ENCODE measurements at regions not wholly inside any gene's neighbourhood (a gene's known extent, or its start where the extent isn't known, plus 50 kb on each side); places are given as distances from the start of the nearest gene placed in this dataset.

DNA sequence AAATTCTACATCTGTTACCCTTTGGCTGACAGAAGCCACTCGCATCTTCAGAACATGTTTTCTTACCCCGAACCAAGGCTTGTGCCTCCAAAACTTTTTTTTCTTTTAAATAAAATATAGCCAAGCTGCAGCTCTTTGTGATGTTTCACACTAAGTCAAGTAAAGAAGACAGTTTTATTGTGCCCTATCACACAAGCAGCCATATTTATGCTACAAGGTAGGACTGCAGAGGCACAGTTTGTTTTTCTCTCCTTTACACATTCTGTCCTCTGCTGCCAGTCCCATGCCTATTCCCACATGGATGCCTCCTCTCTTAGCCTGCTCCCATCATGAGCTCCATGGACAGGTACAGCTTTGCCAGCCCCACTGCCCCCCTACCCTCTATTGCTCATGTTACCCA lies 219.6 kb upstream of the THUMPD2 start:
- intact Hi-C loops (cut with micrococcal nuclease) (no loop called here), in situ Hi-C loops (cut with MboI) (no loop called here)
- Histone ChIP-seq H2AFZ (ENCODE audit: low read depth, low read length) (no peak overlapping the region), H3K4me3 (no peak overlapping the region), H3K79me2 (ENCODE audit: control insufficient read depth, insufficient read depth, low read length) (no peaks in the 10 kb centered on the region), H4K20me1 (replicated peaks; ENCODE audit: control insufficient read depth, insufficient read depth, low read length) (no peaks in the 10 kb centered on the region), H3K4me1 (replicated peaks in 1 of 2; ENCODE audit: control insufficient read depth in 2 of 2, insufficient read depth in 2 of 2, low read length in 2 of 2) (no peaks in the 10 kb centered on the region), H3K9me1 (ENCODE audit: control insufficient read depth, insufficient read depth, low read length) (no peaks in the 10 kb centered on the region), H3K27me3 (ENCODE audit: control insufficient read depth in 2 of 2, insufficient read depth in 2 of 2, low read length in 2 of 2) (no peaks in the 10 kb centered on the region), H3K36me3 (ENCODE audit: control insufficient read depth, insufficient read depth, low read length) (no peaks in the 10 kb centered on the region), H3K27ac (ENCODE audit: extremely low read depth, low read depth, low read length) (no peak overlapping the region), H3K9ac (ENCODE audit: insufficient read depth in 1 of 2, low read depth in 2 of 2, low read length in 2 of 2) (no peak overlapping the region), H3K9me3 (replicated peaks; ENCODE audit: control insufficient read depth, insufficient read depth, low read depth, low read length) (peaks cover 2% of the 10 kb centered on the region; the same call in 1 of the 2 replicates), H3K4me2 (ENCODE audit: insufficient read depth, low read length) (no peak overlapping the region)
- DNase-seq (ENCODE audit: extremely low read depth in 1 of 4, low spot score in 3 of 4) = no peak
- CTCF ChIA-PET (ENCODE audit: low intra/inter-chr PET ratio) = no interaction called here
- BruUV-seq (replicated peaks) = no TSS peak
- POLR2A ChIA-PET = no interaction called here
- TF ChIP-seq NBN (IDR thresholded peaks at IDR 0.05; ENCODE audit: low read depth) = no peak
- TF ChIP-seq HNRNPH1 (optimal IDR thresholded peaks at IDR 0.05; ENCODE audit: low read depth, low read length) = no peak
- 0% methylated on average over 2 of the region's 2 CpGs for WGBS (ENCODE audit: insufficient coverage, low coverage, missing lambda C conversion rate)
- ATAC-seq = no peak
- FAIRE-seq = no peak

DNA sequence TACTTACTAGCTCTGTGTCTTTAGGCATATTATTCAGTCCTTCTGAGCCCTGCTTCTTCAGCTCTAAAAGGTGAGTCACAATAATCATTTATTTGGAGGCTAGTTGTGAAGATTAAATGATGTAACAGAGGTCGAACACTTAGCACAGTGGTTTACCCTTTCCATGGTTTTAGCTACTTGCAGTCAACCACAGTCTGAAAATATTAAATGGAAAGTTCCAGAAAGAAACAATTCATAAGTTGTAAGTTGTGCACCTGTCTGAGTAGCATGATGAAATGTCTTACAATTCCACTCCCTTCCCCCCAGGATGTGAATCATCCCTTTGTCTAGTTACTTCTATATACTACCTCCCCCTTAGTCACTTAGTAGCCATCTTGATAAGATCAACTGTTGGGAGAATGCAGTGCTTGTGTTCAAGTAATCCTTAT lies 217.6 kb upstream of the THUMPD2 start:
- BruUV-seq (replicated peaks) = no TSS peak
- no peak for FAIRE-seq
- TF ChIP-seq PTRF (tag; IDR thresholded peaks at IDR 0.05) (no peak), JUND (IDR thresholded peaks at IDR 0.05; ENCODE audit: borderline replicate concordance, low read depth, low read length) (peak; percentile 35; the same call in 1 of the 2 replicates), JUND (tag; IDR thresholded peaks at IDR 0.05; ENCODE audit: borderline replicate concordance, low read depth, low read length) (no peak), RAD21 (CRISPR knock-in tag; conservative IDR thresholded peaks at IDR 0.05 in 1 of 2, IDR thresholded peaks at IDR 0.05 in 1 of 2) (peak in 1 of 2 experiments; percentile 14; a peak in 1 of 4 replicates), ZNF445 (CRISPR knock-in tag; IDR thresholded peaks at IDR 0.05; ENCODE audit: low read depth) (no peak), ZNF583 (CRISPR knock-in tag; IDR thresholded peaks at IDR 0.05) (no peak), GABPA (tag; conservative IDR thresholded peaks at IDR 0.05; ENCODE audit: low read depth) (0 out of 2 replicates have a peak, but pooled peaks have one; percentile 25), KLF6 (CRISPR knock-in tag; IDR thresholded peaks at IDR 0.05; ENCODE audit: borderline replicate concordance) (no peak), FOXA1 (IDR thresholded peaks at IDR 0.05; ENCODE audit: borderline replicate concordance) (no peak), JUNB (CRISPR knock-in tag; conservative IDR thresholded peaks at IDR 0.05) (0 out of 2 replicates have a peak, but pooled peaks have one; percentile 32)
- TF ChIP-seq, protein P1, sequence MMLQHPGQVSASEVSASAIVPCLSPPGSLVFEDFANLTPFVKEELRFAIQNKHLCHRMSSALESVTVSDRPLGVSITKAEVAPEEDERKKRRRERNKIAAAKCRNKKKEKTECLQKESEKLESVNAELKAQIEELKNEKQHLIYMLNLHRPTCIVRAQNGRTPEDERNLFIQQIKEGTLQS (IDR thresholded peaks at IDR 0.05) = peak; percentile 28; the same call in 1 of the 2 replicates
- TF ChIP-seq, protein P1 (CRISPR knock-in tag; conservative IDR thresholded peaks at IDR 0.05) = no peak
- TF ChIP-seq, protein P2, sequence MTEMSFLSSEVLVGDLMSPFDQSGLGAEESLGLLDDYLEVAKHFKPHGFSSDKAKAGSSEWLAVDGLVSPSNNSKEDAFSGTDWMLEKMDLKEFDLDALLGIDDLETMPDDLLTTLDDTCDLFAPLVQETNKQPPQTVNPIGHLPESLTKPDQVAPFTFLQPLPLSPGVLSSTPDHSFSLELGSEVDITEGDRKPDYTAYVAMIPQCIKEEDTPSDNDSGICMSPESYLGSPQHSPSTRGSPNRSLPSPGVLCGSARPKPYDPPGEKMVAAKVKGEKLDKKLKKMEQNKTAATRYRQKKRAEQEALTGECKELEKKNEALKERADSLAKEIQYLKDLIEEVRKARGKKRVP (CRISPR knock-in tag; IDR thresholded peaks at IDR 0.05) = peak; percentile 94

More for the DNA sequence above, 217.6 kb upstream of the THUMPD2 start:
- no peaks in the 10 kb centered on the region for H3K27me3 ChIP-seq (ENCODE audit: control insufficient read depth in 2 of 2, insufficient read depth in 2 of 2, low read length in 2 of 2)
- ChIA-PET CTCF (ENCODE audit: low intra/inter-chr PET ratio) (no interaction called here), POLR2A (no interaction called here)
- H3K27ac ChIP-seq (ENCODE audit: extremely low read depth, low read depth, low read length) = no peak overlapping the region
- no peaks in the 10 kb centered on the region for H3K4me1 ChIP-seq (replicated peaks in 1 of 2; ENCODE audit: control insufficient read depth in 2 of 2, insufficient read depth in 2 of 2, low read length in 2 of 2)
- peaks cover 2% of the 10 kb centered on the region; the same call in 1 of the 2 replicates for H3K9me3 ChIP-seq (replicated peaks; ENCODE audit: control insufficient read depth, insufficient read depth, low read depth, low read length)
- H3K79me2 ChIP-seq (ENCODE audit: control insufficient read depth, insufficient read depth, low read length) = no peaks in the 10 kb centered on the region
- no peak for DNase-seq (ENCODE audit: extremely low read depth in 1 of 4, low spot score in 3 of 4)
- H3K9me1 ChIP-seq (ENCODE audit: control insufficient read depth, insufficient read depth, low read length) = no peaks in the 10 kb centered on the region
- no peaks in the 10 kb centered on the region for H4K20me1 ChIP-seq (replicated peaks; ENCODE audit: control insufficient read depth, insufficient read depth, low read length)
- no peak overlapping the region for H3K9ac ChIP-seq (ENCODE audit: insufficient read depth in 1 of 2, low read depth in 2 of 2, low read length in 2 of 2)
- WGBS (ENCODE audit: insufficient coverage, low coverage, missing lambda C conversion rate) = 5% methylated on average over 1 of the region's 1 CpG
- in situ Hi-C loops (cut with MboI) (no loop called here), intact Hi-C loops (cut with micrococcal nuclease) (no loop called here)
- H2AFZ ChIP-seq (ENCODE audit: low read depth, low read length) = no peak overlapping the region
- no peak overlapping the region for H3K4me2 ChIP-seq (ENCODE audit: insufficient read depth, low read length)
- H3K36me3 ChIP-seq (ENCODE audit: control insufficient read depth, insufficient read depth, low read length) = no peaks in the 10 kb centered on the region
- H3K4me3 ChIP-seq = no peak overlapping the region
- no peak for ATAC-seq
